ENCODE measurements at regions not wholly inside any gene's neighbourhood (a gene's known extent, or its start where the extent isn't known, plus 50 kb on each side); places are given as distances from the start of the nearest gene placed in this dataset.

GRCh38 chr6:3959385-3959784 is 110.2 kb downstream of the FAM50B start:
- H3K4me1 ChIP-seq (ENCODE audit: control insufficient read depth in 1 of 2, insufficient read depth in 2 of 2, low read length in 2 of 2), result no peaks in the 10 kb centered on the region
- Mint-ChIP-seq H3K27ac (no peak overlapping the region), H3K36me3 (no peaks in the 10 kb centered on the region), H3K4me1 (no peaks in the 10 kb centered on the region), H3K27me3 (ENCODE audit: low read depth in 3 of 3) (peaks cover 0 to 1% (median 0%) of the 10 kb centered on the region in 3 donors), H3K4me3 (no peak overlapping the region), H3K9me3 (peaks cover 8 to 13% (median 10%) of the 10 kb centered on the region in 7 donors)
- H3K36me3 ChIP-seq (replicated peaks in 1 of 2; ENCODE audit: control insufficient read depth in 1 of 2, insufficient read depth in 2 of 2, low read length in 2 of 2), result no peaks in the 10 kb centered on the region
- 100% methylated on average over 8 of the region's 8 CpGs for WGBS (ENCODE audit: insufficient coverage)
- H3K27me3 ChIP-seq (ENCODE audit: control insufficient read depth in 2 of 2, insufficient read depth in 2 of 2, low read length in 2 of 2), result no peaks in the 10 kb centered on the region
- no peak overlapping the region for H3K4me3 ChIP-seq (replicated peaks in 1 of 3; ENCODE audit: low read depth in 2 of 3, low read length in 3 of 3)
- no peak overlapping the region for H2AFZ ChIP-seq (ENCODE audit: insufficient read depth, low read depth, low read length, poor library complexity, severe bottlenecking)
- H3K9ac ChIP-seq (ENCODE audit: insufficient read depth, low read length, poor library complexity, severe bottlenecking), result no peak overlapping the region
- no peak overlapping the region for H3K27ac ChIP-seq (ENCODE audit: low read depth in 1 of 2, low read length in 2 of 2)
- H3K9me3 ChIP-seq (replicated peaks in 1 of 2; ENCODE audit: control insufficient read depth in 1 of 2, insufficient read depth in 1 of 2, low read length in 2 of 2), result peaks cover 8 to 13% of the 10 kb centered on the region in 2 donors
- H3K79me2 ChIP-seq (ENCODE audit: insufficient read depth, low read length), result no peaks in the 10 kb centered on the region
- no peaks in the 10 kb centered on the region for H4K20me1 ChIP-seq (ENCODE audit: insufficient read depth, low read length)
- no peak for TF ChIP-seq CTCF (IDR thresholded peaks at IDR 0.05)
- DNase-seq, result no peak
- no peak overlapping the region for H3K4me2 ChIP-seq (replicated peaks; ENCODE audit: extremely low read depth, low read length, poor library complexity, severe bottlenecking)
- intact Hi-C loops (cut with micrococcal nuclease), result no loop called here

- intact Hi-C loops (cut with micrococcal nuclease), result no loop called here
- H3K27me3 ChIP-seq (ENCODE audit: control insufficient read depth in 2 of 2, insufficient read depth in 2 of 2, low read length in 2 of 2), result no peaks in the 10 kb centered on the region
Observed at GRCh38 chr6:3960754-3961361, 111.7 kb downstream of the FAM50B start.

More at GRCh38 chr6:3960754-3961361, 111.7 kb downstream of the FAM50B start:
- no peaks in the 10 kb centered on the region for H3K36me3 Mint-ChIP-seq
- DNase-seq, result no peak
- Histone ChIP-seq H4K20me1 (ENCODE audit: insufficient read depth, low read length) (no peaks in the 10 kb centered on the region), H3K9ac (ENCODE audit: insufficient read depth, low read length, poor library complexity, severe bottlenecking) (no peak overlapping the region), H3K9me3 (replicated peaks in 1 of 2; ENCODE audit: control insufficient read depth in 1 of 2, insufficient read depth in 1 of 2, low read length in 2 of 2) (peaks cover 8 to 13% of the 10 kb centered on the region in 2 donors), H2AFZ (ENCODE audit: insufficient read depth, low read depth, low read length, poor library complexity, severe bottlenecking) (no peak overlapping the region), H3K36me3 (replicated peaks in 1 of 2; ENCODE audit: control insufficient read depth in 1 of 2, insufficient read depth in 2 of 2, low read length in 2 of 2) (no peaks in the 10 kb centered on the region), H3K79me2 (ENCODE audit: insufficient read depth, low read length) (no peaks in the 10 kb centered on the region), H3K4me2 (replicated peaks; ENCODE audit: extremely low read depth, low read length, poor library complexity, severe bottlenecking) (no peak overlapping the region), H3K27ac (ENCODE audit: low read depth in 1 of 2, low read length in 2 of 2) (no peak overlapping the region), H3K4me1 (ENCODE audit: control insufficient read depth in 1 of 2, insufficient read depth in 2 of 2, low read length in 2 of 2) (no peaks in the 10 kb centered on the region), H3K4me3 (replicated peaks in 1 of 3; ENCODE audit: low read depth in 2 of 3, low read length in 3 of 3) (no peak overlapping the region)
- H3K4me1 Mint-ChIP-seq, result no peaks in the 10 kb centered on the region
- H3K4me3 Mint-ChIP-seq, result no peak overlapping the region
- peaks cover 0 to 1% (median 0%) of the 10 kb centered on the region in 3 donors for H3K27me3 Mint-ChIP-seq (ENCODE audit: low read depth in 3 of 3)
- no peak for TF ChIP-seq CTCF (IDR thresholded peaks at IDR 0.05)
- WGBS (ENCODE audit: insufficient coverage), result 92% methylated on average over 2 of the region's 5 CpGs
- no peak overlapping the region for H3K27ac Mint-ChIP-seq
- H3K9me3 Mint-ChIP-seq, result peaks cover 7 to 15% (median 10%) of the 10 kb centered on the region in 7 donors
